Jurkat, Clone E6-1 (cell line): ENCODE measurements at regions not wholly inside any gene's neighbourhood (a gene's known extent, or its start where the extent isn't known, plus 50 kb on each side); places are given as distances from the start of the nearest gene placed in this dataset.
"Not testable (repeated sequence)": the region's sequence is repeated elsewhere in the genome, so short reads cannot be mapped to it uniquely, and the experiment has no call there.

Experiments
- DNase-seq: peaks from one replicate; pipeline ENCODE4 v3.0.0-alpha.2; 2011; ENCODE audit warnings: low read depth, low spot score
- H3K4me3 ChIP-seq: 2 replicates; pipeline ENCODE4 v1.5.1; 2011; ENCODE audit warnings: mild to moderate bottlenecking, low read length, control low read depth, moderate library complexity

DNA sequence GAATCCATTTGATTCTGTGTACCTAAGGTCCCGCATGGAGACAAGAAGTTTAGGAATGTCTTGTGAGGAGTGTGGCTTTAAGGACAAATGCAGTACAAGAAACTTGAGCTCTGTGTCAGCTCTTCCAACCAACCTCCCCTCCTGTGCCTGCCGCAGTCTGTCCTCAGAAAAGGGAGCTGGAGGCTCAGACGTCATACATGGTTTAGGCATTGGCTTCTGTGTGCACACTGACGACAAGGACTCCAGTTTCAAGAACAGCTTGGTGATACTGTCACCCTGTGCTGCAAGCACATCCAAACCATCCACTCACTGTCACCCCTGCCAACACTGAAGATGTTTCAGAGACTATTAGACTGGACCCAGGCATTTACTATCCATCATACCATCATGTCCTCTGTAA is 470.4 kb downstream of the IRS1 start:
- no peak for DNase-seq
- H3K4me3 ChIP-seq: no peak overlapping the region

DNA sequence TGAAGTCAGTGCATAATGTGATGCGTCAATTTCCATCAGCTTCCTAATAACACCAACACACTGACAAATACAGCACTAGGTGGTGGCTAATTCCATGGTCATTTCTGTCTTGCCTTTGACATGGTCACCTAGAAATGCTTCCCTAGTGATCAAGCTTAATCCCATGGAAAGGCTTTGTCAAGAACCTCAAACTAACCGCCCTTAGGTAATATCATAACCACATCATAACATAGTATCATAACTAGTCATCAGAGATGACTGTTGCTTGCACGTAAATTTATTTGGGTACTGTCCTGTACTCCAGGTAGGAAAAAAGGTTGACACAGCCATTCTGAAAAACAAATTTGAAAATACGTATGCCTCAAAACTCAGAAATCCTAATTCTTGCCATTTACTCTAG is 471.8 kb downstream of the IRS1 start:
- DNase-seq: no peak
- H3K4me3 ChIP-seq: no peak overlapping the region

DNA sequence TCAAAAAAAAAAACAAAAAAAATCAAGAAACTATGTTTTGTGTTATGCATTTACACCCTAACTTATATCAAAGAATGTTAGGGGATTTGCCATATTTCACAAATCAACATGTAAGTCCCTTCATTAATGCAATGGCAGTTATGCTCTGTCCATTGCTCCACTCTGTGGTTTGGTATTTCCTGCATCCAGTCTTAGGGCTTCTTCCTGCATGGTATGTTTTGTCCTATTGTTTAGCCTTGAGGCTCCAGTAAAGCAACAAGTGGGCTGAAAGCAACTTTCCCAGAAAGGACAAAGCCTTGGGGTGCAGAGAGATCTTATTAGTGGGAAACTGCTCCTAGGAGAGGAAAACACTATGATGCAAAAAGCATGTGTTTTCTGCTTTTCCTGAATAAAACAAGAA is 474.1 kb downstream of the IRS1 start:
- H3K4me3 ChIP-seq: no peak overlapping the region

DNA sequence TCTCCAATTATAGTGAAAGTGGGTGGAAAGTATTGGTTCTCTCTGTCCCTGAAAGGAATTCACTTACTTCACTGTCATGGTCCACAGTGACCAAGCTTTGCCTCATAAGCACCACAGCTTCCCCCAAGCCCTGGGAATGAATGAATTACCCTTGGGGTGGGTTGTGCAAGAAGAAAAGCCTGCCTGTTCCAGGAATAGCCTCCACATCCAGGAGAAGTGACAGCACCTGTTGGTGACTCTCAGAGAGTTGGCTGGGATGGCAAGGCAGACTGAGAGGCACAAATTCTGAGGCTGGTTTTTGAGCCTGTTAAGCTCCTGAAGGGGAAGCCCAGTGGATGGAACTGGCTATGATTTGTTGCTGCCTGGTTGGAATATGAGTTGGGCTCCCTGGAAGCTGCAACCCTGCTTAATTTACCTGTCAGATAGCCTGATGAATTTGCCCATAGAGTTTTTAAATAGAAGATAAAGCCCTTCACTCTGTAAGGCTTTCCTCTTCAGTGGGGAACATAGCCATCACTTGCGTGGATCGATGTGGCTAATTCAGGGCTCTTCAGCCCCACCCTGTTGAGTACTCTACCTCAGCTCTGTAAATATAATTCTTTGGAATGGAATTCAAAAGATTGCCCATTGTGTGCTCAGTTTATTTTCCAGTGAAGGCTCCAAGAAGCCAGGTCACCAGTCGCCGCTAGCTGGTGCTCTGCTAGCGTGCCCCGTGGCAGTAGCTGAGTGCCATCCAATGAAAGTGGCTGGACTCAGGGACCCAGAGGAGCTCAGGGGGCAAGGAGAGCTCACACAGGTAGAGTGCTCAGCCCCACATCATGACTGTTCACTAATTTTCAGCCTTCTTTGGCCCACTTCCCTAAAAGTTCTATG is 479.3 kb downstream of the IRS1 start:
- H3K4me3 ChIP-seq: no peak overlapping the region
- DNase-seq: no peak

More for the DNA sequence above, 474.1 kb downstream of the IRS1 start:
- no peak for DNase-seq

DNA sequence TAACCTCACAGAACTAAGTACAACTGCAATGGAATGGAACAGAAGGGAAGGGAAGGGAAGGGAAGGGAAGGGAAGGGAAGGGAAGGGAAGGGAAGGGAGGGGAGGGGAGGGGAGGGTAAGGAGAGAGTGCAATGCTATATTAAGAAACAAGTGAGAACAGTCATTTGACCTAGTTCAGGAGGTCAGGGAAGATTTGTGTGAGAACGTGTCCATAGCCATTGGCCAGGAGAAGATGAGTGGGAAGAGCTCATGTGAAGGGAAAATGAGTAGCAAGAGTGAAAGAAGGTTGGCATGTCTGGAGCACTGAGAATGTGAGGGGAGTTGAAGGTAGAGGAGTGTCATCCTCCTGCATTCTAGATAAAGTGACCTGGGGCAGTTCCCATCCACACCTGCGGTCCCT is 481.6 kb downstream of the IRS1 start:
- no peak for DNase-seq
- no peak overlapping the region for H3K4me3 ChIP-seq

DNA sequence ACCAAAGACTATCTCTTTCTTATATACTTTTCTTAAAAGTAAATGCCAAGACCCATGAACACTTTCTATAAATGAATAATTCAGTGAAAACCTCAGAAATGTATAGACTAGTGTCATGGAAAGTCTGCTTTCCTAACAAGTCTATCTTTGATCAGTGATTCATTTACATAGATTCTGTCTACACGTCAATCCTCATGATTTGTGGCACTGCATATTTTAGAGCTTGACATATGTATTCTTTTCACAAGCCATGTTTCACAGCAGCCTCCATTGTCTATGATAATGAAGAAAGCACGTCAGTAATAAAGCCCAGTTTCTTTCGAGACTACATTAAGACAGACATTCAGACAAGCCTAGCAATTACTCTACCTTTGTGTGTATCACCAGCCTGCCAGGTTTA is 486.6 kb downstream of the IRS1 start:
- H3K4me3 ChIP-seq: no peak overlapping the region
- DNase-seq: no peak

DNA sequence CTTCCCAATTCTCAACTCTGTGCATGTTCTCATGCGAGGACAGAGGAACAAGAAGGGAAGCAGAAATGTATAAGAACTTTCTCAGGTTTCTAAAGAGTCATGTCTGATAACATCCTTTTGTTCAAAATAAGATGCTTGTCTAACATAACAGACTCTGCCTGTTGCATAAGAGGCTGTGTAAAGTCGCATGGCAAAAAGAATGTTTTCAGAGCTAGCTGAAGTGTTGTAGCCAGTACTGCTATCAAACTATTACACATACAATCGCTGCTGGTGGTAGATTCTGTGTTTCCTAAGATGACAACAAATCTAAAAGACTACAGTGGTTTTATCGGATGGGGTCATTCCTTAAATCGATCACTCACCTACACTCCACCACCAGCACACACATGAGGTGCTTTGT is 487.5 kb downstream of the IRS1 start:
- DNase-seq: no peak
- H3K4me3 ChIP-seq: no peak overlapping the region

DNA sequence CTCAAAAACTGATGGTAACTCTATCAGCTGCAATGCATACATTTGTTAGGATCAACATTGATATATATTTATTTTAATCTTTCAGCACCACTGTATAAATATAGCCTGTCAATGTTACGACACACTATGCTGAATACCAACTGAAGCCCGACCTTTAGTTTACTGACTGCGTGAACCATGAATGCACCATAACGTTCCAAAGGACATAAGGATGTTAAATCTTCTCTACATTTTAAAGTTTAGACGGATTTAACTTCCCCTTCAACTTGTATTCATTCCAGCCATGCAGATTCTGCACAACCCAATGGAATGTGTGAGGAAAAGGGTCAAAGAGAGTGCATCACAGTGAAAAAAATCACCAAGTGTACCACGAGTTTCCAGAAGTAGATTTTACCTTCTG is 489.5 kb downstream of the IRS1 start:
- DNase-seq: no peak
- no peak overlapping the region for H3K4me3 ChIP-seq

DNA sequence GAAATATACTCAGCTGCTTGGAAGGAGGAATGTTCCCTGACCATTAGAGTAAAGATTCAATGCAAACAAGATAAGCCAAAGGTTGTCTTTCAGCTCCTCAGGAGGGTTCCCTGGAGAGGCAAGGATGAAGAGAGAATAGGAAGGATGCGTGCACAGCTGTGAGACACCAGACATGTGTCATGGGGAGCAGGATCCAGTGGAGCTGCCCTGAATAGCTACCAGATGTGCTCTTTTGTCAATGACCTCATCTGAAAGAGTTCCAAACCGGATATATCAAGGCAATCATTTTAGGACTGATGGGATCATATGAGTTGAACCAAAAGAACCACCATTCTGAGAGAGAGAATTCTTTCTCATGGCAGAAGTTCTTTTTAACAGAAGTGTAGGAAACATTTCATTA is 490.6 kb downstream of the IRS1 start:
- DNase-seq: no peak
- H3K4me3 ChIP-seq: no peak overlapping the region

DNA sequence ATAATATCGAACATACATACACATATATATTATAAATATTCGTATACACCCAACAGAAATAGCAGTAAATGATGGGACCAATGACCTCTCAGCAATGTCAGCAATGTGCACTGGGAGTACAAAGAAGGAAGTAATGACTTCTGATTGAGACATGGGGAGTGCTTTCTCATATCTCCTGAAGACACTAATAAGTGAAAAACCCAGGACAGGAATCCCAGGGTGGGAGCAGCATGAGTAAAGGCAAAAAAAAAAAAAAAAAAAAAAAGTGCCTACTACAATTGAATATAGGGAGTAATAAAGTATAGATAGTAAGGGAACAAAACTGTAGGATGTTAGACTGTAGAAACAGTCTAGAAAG is 491.3 kb downstream of the IRS1 start:
- H3K4me3 ChIP-seq: no peak overlapping the region
- DNase-seq: no peak

DNA sequence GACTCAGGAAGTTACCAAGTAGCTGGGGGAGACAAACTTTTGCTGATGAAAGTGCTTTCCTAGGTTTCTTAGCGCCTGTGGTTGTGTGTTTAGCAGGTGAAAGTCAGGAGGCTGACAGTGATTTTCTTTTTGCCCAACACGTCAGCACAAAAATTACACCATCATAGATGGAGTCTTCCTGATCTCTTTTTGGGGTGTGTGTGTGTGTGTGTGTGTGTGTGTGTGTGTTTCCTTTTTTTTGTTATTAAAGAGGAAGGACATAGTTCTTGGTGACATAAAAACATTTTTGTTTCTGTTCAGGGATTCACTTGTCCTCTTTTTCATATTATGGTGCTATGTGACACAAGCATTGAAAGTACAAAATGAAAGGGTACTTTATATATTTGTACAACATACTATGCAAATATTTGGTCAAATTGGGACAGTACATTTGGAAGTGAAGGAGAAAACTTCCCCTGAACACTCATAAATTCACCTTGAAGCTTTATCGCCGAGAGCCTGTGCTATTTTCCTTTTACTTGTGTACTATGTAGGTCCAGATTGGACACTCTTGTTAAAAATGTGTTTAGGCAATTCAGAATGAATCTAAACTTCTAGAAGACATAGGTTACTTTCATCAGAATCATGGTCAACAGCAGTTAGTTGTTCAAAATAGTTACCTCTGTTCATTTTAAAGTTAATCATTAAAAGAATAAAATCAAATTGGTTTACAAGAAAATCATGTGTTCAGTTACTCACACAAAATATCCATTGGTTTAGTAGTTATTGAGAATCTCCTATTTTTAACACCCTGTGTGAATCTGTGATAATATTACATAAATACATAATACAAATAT is 491.9 kb downstream of the IRS1 start:
- no peak overlapping the region for H3K4me3 ChIP-seq
- no peak for DNase-seq

DNA sequence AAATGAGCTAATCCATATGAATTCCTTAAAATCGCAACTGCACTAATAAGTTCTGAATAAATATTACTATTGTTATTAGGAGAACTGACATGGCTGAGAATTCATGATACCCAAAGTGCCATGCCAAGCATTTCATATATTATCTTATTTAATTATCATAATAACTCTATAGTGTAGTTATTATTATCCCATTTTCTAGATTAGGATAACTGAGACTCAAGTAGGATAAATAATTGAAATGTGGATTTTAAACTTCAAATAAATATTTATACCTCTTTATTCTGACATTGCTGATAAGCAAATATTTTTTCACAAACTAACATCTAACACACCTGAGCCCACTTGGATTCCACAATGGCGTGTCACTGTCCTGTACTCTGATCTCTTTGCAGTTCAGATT is 492.7 kb downstream of the IRS1 start:
- DNase-seq: no peak
- H3K4me3 ChIP-seq: no peak overlapping the region

DNA sequence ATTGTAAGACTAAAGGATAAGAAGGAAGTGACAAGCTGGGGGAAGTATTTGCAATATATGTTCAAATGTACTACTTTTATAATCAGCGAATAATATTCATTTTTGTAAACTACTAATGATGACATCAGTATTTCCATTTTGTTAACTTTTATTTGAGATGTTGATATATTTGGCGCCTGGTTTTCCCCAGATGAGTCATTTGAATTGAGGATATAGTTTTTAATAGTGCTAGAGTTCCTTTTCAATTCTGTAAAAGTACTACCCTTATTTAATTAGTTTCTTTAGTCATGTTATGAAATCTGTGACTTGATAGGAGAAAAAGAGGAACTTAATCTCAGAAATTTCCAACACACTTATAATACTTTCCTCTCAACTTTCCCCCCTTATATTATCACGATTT is 495.3 kb downstream of the IRS1 start:
- H3K4me3 ChIP-seq: no peak overlapping the region
- DNase-seq: no peak

DNA sequence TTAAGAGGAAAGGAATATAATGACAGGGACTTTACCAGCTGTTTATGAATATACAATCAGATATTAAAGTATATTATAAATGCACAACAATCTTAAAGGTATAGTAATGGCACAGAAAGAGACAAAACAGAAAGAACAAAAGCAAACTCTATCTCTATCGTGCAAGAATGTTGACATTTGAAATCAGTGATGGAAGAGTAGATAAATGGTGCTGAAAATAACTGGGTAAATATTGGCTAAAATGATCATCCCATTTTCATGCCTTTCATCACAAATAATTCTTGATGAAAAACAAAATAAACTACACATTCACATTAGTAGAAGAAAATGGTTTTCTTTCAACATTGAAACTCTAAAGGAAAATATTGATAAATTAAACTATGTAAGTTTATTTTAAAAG is 495.9 kb downstream of the IRS1 start:
- DNase-seq: no peak
- H3K4me3 ChIP-seq: no peak overlapping the region

DNA sequence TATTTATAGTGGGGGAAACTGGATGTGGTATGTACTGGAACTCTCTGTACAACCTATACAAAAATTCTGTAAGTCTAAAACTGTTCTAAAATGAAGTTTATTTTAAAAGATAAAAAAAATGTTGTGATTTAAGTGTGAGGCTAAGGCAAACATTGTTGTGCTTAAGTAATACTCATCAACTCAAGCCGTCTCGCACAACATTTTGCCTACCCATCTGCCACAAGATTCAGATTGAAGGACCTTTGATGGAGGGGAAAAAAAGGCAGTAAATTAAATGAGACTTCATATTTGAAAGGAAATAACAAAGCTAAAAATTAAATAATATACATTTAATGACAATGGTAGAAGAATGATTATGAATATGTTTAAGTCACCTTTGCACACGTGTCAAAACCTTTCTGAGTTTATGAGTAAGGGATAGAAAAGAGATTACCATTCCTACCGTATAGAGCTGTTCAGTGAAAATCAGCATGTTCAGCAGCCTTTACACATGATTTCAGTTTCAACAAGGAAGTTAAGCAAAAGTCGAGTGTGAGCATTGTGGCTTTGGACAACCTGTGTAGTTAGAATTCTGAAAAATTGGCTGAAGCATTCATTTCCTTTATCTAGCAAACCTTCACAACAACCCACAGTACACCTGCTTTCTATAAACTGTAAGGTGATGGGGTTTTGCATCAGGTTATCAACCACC is 499.3 kb downstream of the IRS1 start:
- DNase-seq: no peak
- no peak overlapping the region for H3K4me3 ChIP-seq

DNA sequence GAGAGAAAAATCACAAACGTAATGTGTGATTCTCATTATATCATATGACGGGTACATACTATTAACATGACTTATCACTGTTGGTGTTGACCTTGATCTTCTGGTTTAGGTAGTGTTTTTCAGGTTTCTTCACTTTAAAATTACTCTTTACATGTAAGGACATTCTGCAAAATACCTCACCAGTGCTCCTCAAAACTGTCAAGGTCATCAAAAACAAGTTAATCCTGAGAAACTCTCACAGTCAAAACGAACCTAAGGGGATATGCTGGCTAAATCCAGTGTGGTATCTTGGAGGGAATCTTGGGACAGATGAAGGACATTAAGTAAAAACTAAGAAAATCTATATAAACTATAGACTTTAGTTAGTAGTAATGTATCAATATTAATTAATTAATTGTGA is 499.8 kb downstream of the IRS1 start:
- no peak for DNase-seq
- H3K4me3 ChIP-seq: no peak overlapping the region

DNA sequence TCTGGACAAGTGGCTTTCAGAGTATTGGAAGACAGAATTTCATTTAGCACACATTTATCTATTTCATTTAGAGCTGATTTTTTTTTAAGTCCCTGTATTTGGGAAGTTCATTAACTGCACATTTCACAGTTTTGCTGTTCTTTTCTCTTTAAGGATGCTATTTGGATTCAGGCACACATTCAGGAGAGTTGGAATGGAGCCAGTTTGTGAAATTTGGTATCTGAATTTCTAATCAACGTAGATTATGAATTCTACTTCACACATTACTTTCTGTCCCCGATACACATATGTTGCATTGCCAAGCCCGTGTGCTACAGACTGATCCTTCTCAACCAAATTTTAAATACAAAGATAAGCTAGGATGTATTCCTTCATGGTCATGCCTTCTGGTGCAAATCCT is 503.9 kb downstream of the IRS1 start:
- DNase-seq: no peak
- H3K4me3 ChIP-seq: no peak overlapping the region

DNA sequence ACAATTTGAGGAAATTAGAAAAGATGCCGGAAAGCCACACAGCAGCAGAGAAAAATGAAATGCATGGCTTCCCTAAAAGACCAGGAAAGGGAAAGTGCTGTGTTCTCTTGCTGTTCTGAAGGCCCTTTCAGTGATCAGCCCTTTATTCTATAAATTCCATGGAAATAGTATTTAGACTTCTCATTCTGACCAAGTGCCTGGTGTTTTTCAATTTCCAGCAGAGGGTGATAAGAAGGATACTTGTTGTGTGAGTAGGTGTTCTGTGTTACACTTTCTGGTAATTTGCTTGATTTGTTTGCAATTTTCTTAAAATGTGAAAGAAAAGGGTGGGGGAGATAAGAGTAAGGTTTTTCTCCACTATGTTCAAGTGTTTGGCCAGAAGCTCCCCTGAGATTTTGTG is 504.5 kb downstream of the IRS1 start:
- H3K4me3 ChIP-seq: no peak overlapping the region
- no peak for DNase-seq

DNA sequence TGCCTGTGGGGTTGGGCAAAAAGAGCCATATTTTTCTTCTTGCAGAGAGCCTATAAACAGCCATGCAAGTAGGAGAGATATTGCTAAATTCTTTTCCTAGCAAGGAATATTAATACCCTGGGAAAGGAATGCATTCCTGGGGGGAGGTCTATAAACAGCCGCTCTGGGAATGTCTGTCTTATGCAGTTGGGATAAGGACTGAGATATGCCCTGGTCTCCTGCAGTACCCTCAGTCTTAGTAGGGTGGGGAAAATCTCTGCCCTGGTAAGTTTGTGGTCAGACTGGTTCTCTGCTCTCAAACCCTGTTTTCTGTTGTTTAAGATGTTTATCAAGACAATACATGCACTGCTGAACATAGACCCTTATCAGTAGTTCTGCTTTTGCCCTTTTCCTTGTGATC is 508.3 kb downstream of the IRS1 start:
- H3K4me3 ChIP-seq, DNase-seq: not testable (repeated sequence)

DNA sequence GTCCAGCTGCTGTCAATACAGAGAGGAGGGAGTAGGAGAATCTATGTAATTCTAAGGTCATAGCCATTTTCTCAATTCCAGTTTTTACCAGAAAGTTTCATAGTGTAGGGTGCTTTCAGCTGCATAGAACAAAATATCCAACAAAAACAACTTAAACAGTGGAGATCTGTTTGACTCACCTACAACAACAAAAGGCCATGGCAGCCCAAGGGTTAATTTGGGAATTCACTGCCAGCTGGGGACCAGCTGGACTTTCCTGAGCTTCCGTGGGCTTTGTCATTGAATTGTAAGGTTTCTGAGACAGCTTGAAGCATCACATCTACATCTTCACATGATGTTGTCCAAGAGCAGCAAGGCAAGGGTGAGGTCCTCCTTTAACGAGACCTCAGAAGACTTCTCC is 512.7 kb downstream of the IRS1 start:
- DNase-seq: no peak
- H3K4me3 ChIP-seq: no peak overlapping the region
